Activated CD8-positive, alpha-beta memory T cell treated with anti-CD3 and anti-CD28 coated beads, Interleukin-2, amount 10 ng/mL, durations not matched to agents 7 days and 5 days (primary cell): ENCODE measurements at regions not wholly inside any gene's neighbourhood (a gene's known extent, or its start where the extent isn't known, plus 50 kb on each side); places are given as distances from the start of the nearest gene placed in this dataset.
"Not testable (repeated sequence)": the region's sequence is repeated elsewhere in the genome, so short reads cannot be mapped to it uniquely, and the experiment has no call there.

Experiments used
- ATAC-seq: fragments of 150-1000 bp; cut with Tn5 transposase; one replicate; pipeline ENCODE4 v1.10.0; 2021; ENCODE audit warnings: moderate library complexity
- CTCF ChIA-PET: fragments of 350-600 bp; sonication (Branson Sonifier 250); formaldehyde crosslinking; loops from one replicate; lab custom pipeline; 2021; ENCODE audit warnings: antibody characterized with exemption; lab: Charles Lee
- DNase-seq: peaks from one replicate; pipeline ENCODE4 v3.0.0-alpha.2; 2020
- H3K27ac Mint-ChIP-seq: one replicate; pipeline ENCODE4 v1.8.0; 2021; ENCODE audit warnings: mild to moderate bottlenecking, mixed read lengths
- H3K27me3 Mint-ChIP-seq: one replicate; pipeline ENCODE4 v1.8.0; 2021; ENCODE audit warnings: mixed read lengths
- H3K36me3 Mint-ChIP-seq: one replicate; pipeline ENCODE4 v1.8.0; 2021; ENCODE audit warnings: mild to moderate bottlenecking, mixed read lengths
- H3K4me1 Mint-ChIP-seq: one replicate; pipeline ENCODE4 v1.8.0; 2021; ENCODE audit warnings: mixed read lengths
- H3K4me3 Mint-ChIP-seq: one replicate; pipeline ENCODE4 v1.8.0; 2021; ENCODE audit warnings: mild to moderate bottlenecking, moderate library complexity, mixed read lengths
- H3K9me3 Mint-ChIP-seq: one replicate; pipeline ENCODE4 v1.8.0; 2022; ENCODE audit warnings: low read depth, mixed read lengths

DNA sequence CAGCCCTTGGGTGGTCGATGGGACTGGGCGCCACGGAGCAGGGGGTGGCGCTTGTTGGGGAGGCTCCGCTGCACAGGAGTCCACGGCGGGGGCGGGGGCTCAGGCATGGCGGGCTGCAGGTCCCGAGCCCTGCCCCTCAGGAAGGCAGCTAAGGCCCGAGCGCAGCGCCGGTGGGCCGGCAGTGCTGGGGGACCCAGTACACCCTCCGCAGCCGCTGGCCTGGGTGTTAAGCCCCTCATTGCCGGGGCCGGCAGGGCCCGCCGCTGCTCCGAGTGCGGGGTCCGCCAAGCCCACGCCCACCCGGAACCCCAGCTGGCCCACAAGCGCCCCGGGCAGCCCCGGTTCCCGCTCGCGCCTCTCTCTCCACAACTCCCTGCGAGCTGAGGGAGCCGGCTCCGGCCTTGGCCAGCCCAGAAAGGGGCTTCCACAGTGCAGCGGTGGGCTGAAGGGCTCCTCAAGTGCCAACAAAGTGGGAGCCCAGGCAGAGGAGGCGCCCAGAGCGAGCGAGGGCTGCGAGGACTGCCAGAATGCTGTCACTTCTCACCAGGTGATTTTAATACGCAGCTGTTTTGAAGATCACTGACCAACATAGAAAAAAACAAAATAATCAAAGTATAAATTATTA, 66.1 kb upstream of the NDST4 start:
- H3K36me3 Mint-ChIP-seq, CTCF ChIA-PET, H3K4me3 Mint-ChIP-seq: not testable (repeated sequence)

DNA sequence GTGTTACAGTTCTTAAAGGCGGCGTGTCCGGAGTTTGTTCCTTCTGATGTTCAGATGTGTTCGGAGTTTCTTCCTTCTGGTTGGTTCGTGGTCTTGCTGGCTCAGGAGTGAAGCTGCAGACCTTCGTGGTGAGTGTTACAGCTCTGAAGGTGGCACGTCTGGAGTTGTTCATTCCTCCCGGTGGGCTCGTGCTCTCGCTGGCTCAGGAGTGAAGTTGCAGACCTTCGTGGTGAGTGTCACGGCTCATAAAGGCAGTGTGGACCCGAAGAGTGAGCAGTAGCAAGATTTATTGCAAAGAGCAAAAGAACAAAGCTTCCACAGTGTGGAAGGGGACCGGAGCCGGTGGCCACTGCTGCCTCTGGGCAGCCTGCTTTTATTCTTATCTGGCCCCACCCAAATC, 65.3 kb upstream of the NDST4 start:
- DNase-seq, H3K27ac Mint-ChIP-seq, ATAC-seq, H3K9me3 Mint-ChIP-seq, CTCF ChIA-PET, H3K4me1 Mint-ChIP-seq, H3K36me3 Mint-ChIP-seq, H3K4me3 Mint-ChIP-seq, H3K27me3 Mint-ChIP-seq: not testable (repeated sequence)

More for the DNA sequence above, 66.1 kb upstream of the NDST4 start:
- ATAC-seq, H3K4me1 Mint-ChIP-seq, H3K9me3 Mint-ChIP-seq, DNase-seq, H3K27me3 Mint-ChIP-seq, H3K27ac Mint-ChIP-seq: not testable (repeated sequence)

DNA sequence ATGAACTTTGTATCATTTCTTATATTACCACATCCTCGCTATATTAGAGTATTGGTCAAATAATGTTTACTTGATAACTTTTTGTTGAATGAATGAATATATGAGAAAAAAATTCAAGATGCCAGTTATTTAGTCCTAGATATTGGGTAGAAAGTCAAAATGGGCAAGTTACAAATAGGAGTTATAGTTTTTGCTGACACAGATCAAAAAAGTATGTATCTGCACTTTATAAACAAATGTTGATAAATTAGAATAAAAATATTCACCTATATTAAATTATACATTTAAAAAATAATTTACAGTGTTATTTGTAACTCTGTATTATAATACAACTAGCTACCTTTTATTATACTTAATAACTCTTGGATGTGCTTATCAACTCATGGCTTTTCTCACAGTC, 57.8 kb upstream of the NDST4 start:
- Mint-ChIP-seq H3K4me1 (no peaks in the 10 kb centered on the region), H3K36me3 (no peaks in the 10 kb centered on the region), H3K27ac (no peak overlapping the region), H3K27me3 (no peaks in the 10 kb centered on the region), H3K4me3 (no peak overlapping the region), H3K9me3 (peaks cover 2% of the 10 kb centered on the region)
- no peak for ATAC-seq
- CTCF ChIA-PET = no interaction called here
- DNase-seq = no peak

DNA sequence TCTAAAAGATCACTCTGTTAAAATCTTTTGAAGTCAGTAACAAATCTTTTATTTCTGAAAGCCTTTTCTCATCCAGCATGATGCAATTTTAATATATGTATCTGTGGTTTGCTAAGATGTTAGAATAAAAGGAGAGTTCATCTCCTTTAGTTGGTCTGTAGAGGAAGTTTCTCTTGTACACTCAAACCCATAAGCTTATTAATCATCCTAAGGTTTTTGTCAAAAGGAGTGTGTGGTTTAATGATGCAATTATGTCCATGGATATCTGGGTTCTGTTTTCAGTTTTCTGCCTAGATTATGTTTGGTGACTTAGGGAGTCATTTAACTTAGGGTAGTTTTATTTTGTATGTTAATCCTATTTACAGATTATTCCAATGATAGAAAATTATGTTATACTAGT, 52.1 kb upstream of the NDST4 start:
- no peaks in the 10 kb centered on the region for H3K36me3 Mint-ChIP-seq
- H3K4me3 Mint-ChIP-seq = no peak overlapping the region
- ATAC-seq = no peak
- H3K27ac Mint-ChIP-seq = no peak overlapping the region
- H3K27me3 Mint-ChIP-seq = no peaks in the 10 kb centered on the region
- CTCF ChIA-PET = no interaction called here
- H3K9me3 Mint-ChIP-seq = no peaks in the 10 kb centered on the region
- no peaks in the 10 kb centered on the region for H3K4me1 Mint-ChIP-seq
- DNase-seq = no peak
